IPS-NIHi7 (cell line): ENCODE measurements at regions not wholly inside any gene's neighbourhood (a gene's known extent, or its start where the extent isn't known, plus 50 kb on each side); places are given as distances from the start of the nearest gene placed in this dataset.
"Not testable (repeated sequence)": the region's sequence is repeated elsewhere in the genome, so short reads cannot be mapped to it uniquely, and the experiment has no call there.

Experiments used
- DNase-seq: peaks from one replicate; pipeline ENCODE4 v3.0.0; 2012; ENCODE audit warnings: mixed read lengths; ENCODE audit errors: extremely low spot score

GRCh38 chr1:172754609-172755008, 95.7 kb downstream of the FASLG start:
- no peak for DNase-seq

GRCh38 chr1:172755099-172755498, 96.2 kb downstream of the FASLG start:
- DNase-seq, result no peak

GRCh38 chr1:172756024-172756423, 97.1 kb downstream of the FASLG start:
- no peak for DNase-seq

GRCh38 chr1:172758259-172758658, 99.4 kb downstream of the FASLG start:
- no peak for DNase-seq

- no peak for DNase-seq
These were observed 101.2 kb downstream of the FASLG start for GRCh38 chr1:172760121-172760520.

- no peak for DNase-seq
These were observed 102.9 kb downstream of the FASLG start for GRCh38 chr1:172761581-172762486.

- no peak for DNase-seq
These were observed 104.2 kb downstream of the FASLG start for GRCh38 chr1:172763057-172763456.

- no peak for DNase-seq
These were observed 105.5 kb downstream of the FASLG start for GRCh38 chr1:172764378-172764777.

GRCh38 chr1:172766462-172766861, 107.6 kb downstream of the FASLG start:
- no peak for DNase-seq

- no peak for DNase-seq
These were observed 111.2 kb downstream of the FASLG start for GRCh38 chr1:172770071-172770470.

- no peak for DNase-seq
These were observed 115.7 kb downstream of the FASLG start for GRCh38 chr1:172774561-172774960.

GRCh38 chr1:172775606-172776005, 116.7 kb downstream of the FASLG start:
- no peak for DNase-seq

GRCh38 chr1:172776071-172776470, 117.2 kb downstream of the FASLG start:
- no peak for DNase-seq

GRCh38 chr1:172777767-172778166, 118.9 kb downstream of the FASLG start:
- peak; percentile 43 for DNase-seq

- DNase-seq, result no peak
These were observed 119.9 kb downstream of the FASLG start for GRCh38 chr1:172778456-172779455.

- no peak for DNase-seq
These were observed 120.6 kb downstream of the FASLG start for GRCh38 chr1:172779491-172779890.

GRCh38 chr1:172781513-172782140, 122.7 kb downstream of the FASLG start:
- no peak for DNase-seq

- no peak for DNase-seq
These were observed 130.9 kb downstream of the FASLG start for GRCh38 chr1:172789840-172790239.

- DNase-seq, result no peak
These were observed 131.3 kb downstream of the FASLG start for GRCh38 chr1:172790245-172790644.

GRCh38 chr1:172793823-172794222, 134.9 kb downstream of the FASLG start:
- no peak for DNase-seq

- DNase-seq, result no peak
These were observed 136.8 kb downstream of the FASLG start for GRCh38 chr1:172795741-172796140.

- DNase-seq, result not testable (repeated sequence)
These were observed 140.9 kb downstream of the FASLG start for GRCh38 chr1:172799804-172800203.
